Loucy (cell line): ENCODE measurements at regions not wholly inside any gene's neighbourhood (a gene's known extent, or its start where the extent isn't known, plus 50 kb on each side); places are given as distances from the start of the nearest gene placed in this dataset.

ENCODE experiments used
- H2AFZ ChIP-seq: fragments of 200-600 bp; sonication (generic); 2 replicates; pipeline ENCODE4 v1.6.0; 2016; ENCODE audit warnings: antibody characterized with exemption, mild to moderate bottlenecking, low read length, moderate library complexity
- H3F3A ChIP-seq: fragments of 200-600 bp; 2 replicates; pipeline ENCODE4 v1.6.0; 2016; ENCODE audit warnings: antibody characterized with exemption, low read depth, mild to moderate bottlenecking
- H3K27me3 ChIP-seq: fragments of 200-600 bp; sonication (generic); 2 replicates; pipeline ENCODE4 v1.6.1; 2014; ENCODE audit warnings: low read length, mild to moderate bottlenecking; ENCODE audit not compliant: insufficient read depth, poor library complexity, severe bottlenecking
- H3K36me3 ChIP-seq: fragments of 200-600 bp; sonication (generic); 2 replicates; pipeline ENCODE4 v1.6.1; 2016; ENCODE audit warnings: low read length; ENCODE audit not compliant: insufficient read depth
- H3K4me1 ChIP-seq: fragments of 200-600 bp; sonication (generic); 2 replicates; pipeline ENCODE4 v1.5.1; 2014; ENCODE audit warnings: low read length, mild to moderate bottlenecking; ENCODE audit not compliant: insufficient read depth, poor library complexity, severe bottlenecking
- H3K4me2 ChIP-seq: fragments of 200-600 bp; sonication (generic); 2 replicates; pipeline ENCODE4 v1.6.0; 2014; ENCODE audit warnings: antibody characterized with exemption, low read length, low read depth, mild to moderate bottlenecking; ENCODE audit not compliant: poor library complexity, severe bottlenecking
- H3K4me3 ChIP-seq: fragments of 200-600 bp; sonication (generic); 2 replicates; pipeline ENCODE4 v1.5.1; 2014; ENCODE audit warnings: low read length, mild to moderate bottlenecking, mixed read lengths; ENCODE audit not compliant: poor library complexity, severe bottlenecking
- H3K79me2 ChIP-seq: fragments of 200-600 bp; sonication (generic); 2 replicates; pipeline ENCODE4 v1.6.1; 2014; ENCODE audit warnings: low read length; ENCODE audit not compliant: insufficient read depth
- H3K9ac ChIP-seq: fragments of 200-600 bp; sonication (generic); 2 replicates; pipeline ENCODE4 v1.6.0; 2014; ENCODE audit warnings: mild to moderate bottlenecking, low read depth, low read length, moderate library complexity; ENCODE audit not compliant: poor library complexity, severe bottlenecking
- H3K9me2 ChIP-seq: fragments of 200-600 bp; sonication (generic); replicated peaks from 2 replicates; pipeline ENCODE4 v1.6.1; 2016; ENCODE audit warnings: low read depth, low read length, mixed read lengths
- H3K9me3 ChIP-seq: fragments of 200-600 bp; sonication (generic); 2 replicates; pipeline ENCODE4 v1.6.1; 2014; ENCODE audit warnings: mild to moderate bottlenecking, antibody characterized with exemption, low read length, low read depth; ENCODE audit not compliant: insufficient read depth
- H4K20me1 ChIP-seq: fragments of 200-600 bp; sonication (generic); 2 replicates; pipeline ENCODE4 v1.6.0; 2014; ENCODE audit warnings: antibody characterized with exemption, low read length, mild to moderate bottlenecking; ENCODE audit not compliant: insufficient read depth, poor library complexity, severe bottlenecking
- CTCF ChIP-seq: fragments of 200-600 bp; sonication (generic); conservative IDR thresholded peaks from 2 replicates; pipeline ENCODE4 v1.5.1; 2014; ENCODE audit warnings: mild to moderate bottlenecking, antibody characterized with exemption, low read length
- EZH2phosphoT487 ChIP-seq: fragments of 200-600 bp; IDR thresholded peaks from 2 replicates; pipeline ENCODE4 v1.6.1; 2018; ENCODE audit warnings: antibody characterized with exemption, mild to moderate bottlenecking, moderate library complexity, borderline replicate concordance

- peaks cover 20% of the 10 kb centered on the region for H3K4me1 ChIP-seq
- no peaks in the 10 kb centered on the region for H3K36me3 ChIP-seq
- H3K9me3 ChIP-seq = peaks cover 6% of the 10 kb centered on the region; the same call in 1 of the 2 replicates
- H3K79me2 ChIP-seq = no peaks in the 10 kb centered on the region
- H2AFZ ChIP-seq = no peak overlapping the region
- no peak overlapping the region for H3K9ac ChIP-seq
- H3K27me3 ChIP-seq = no peaks in the 10 kb centered on the region
- no peak overlapping the region for H3K4me2 ChIP-seq
- no peaks in the 10 kb centered on the region for H4K20me1 ChIP-seq
- H3K9me2 ChIP-seq = no peaks in the 10 kb centered on the region
- TF ChIP-seq CTCF (no peak), EZH2phosphoT487 (no peak)
- H3F3A ChIP-seq = no peaks in the 10 kb centered on the region
- no peak overlapping the region for H3K4me3 ChIP-seq
Observed at GRCh38 chr3:152667267-152667666, 167.7 kb upstream of the P2RY1 start.

GRCh38 chr3:152669560-152669959 lies 165.4 kb upstream of the P2RY1 start:
- no peaks in the 10 kb centered on the region for H4K20me1 ChIP-seq
- no peaks in the 10 kb centered on the region for H3K36me3 ChIP-seq
- no peak overlapping the region for H3K9ac ChIP-seq
- H3K79me2 ChIP-seq = no peaks in the 10 kb centered on the region
- H3K4me3 ChIP-seq = no peak overlapping the region
- peaks cover 20% of the 10 kb centered on the region for H3K4me1 ChIP-seq
- H2AFZ ChIP-seq = no peak overlapping the region
- TF ChIP-seq EZH2phosphoT487 (no peak), CTCF (no peak)
- no peaks in the 10 kb centered on the region for H3F3A ChIP-seq
- no peaks in the 10 kb centered on the region for H3K9me3 ChIP-seq
- H3K4me2 ChIP-seq = no peak overlapping the region
- no peaks in the 10 kb centered on the region for H3K9me2 ChIP-seq
- H3K27me3 ChIP-seq = no peaks in the 10 kb centered on the region

- Histone ChIP-seq H3K27me3 (no peaks in the 10 kb centered on the region), H3K36me3 (no peaks in the 10 kb centered on the region), H3K4me3 (no peak overlapping the region), H3F3A (no peaks in the 10 kb centered on the region), H3K9me2 (no peaks in the 10 kb centered on the region), H3K4me1 (peaks cover 7% of the 10 kb centered on the region), H3K4me2 (no peak overlapping the region), H3K9me3 (no peaks in the 10 kb centered on the region), H4K20me1 (no peaks in the 10 kb centered on the region), H3K9ac (no peak overlapping the region), H2AFZ (peak overlapping the region; percentile 10; the same call in 1 of the 2 replicates), H3K79me2 (no peaks in the 10 kb centered on the region)
- TF ChIP-seq CTCF = no peak
- TF ChIP-seq EZH2phosphoT487 = no peak
Observed at GRCh38 chr3:152671446-152672319, 163.2 kb upstream of the P2RY1 start.
